ENCODE measurements at regions not wholly inside any gene's neighbourhood (a gene's known extent, or its start where the extent isn't known, plus 50 kb on each side); places are given as distances from the start of the nearest gene placed in this dataset.
A peak's percentile ranks its signal among the peaks of the same experiment; 100 is the strongest.
"Not testable (repeated sequence)": the region's sequence is repeated elsewhere in the genome, so short reads cannot be mapped to it uniquely, and the experiment has no call there.

- intact Hi-C loops (cut with DNase I); ATAC-seq: not testable (repeated sequence)
These were observed 127.5 kb downstream of the NBPF8 start for GRCh38 chr1:120542365-120542764.

GRCh38 chr1:120542940-120543339 lies 128.1 kb downstream of the NBPF8 start:
- peak; percentile 41 for ATAC-seq
- intact Hi-C loops (cut with DNase I); DNase-seq (ENCODE audit: missing footprints): not testable (repeated sequence)

More at GRCh38 chr1:120542365-120542764, 127.5 kb downstream of the NBPF8 start:
- DNase-seq (ENCODE audit: missing footprints) = not testable (repeated sequence)

DNA sequence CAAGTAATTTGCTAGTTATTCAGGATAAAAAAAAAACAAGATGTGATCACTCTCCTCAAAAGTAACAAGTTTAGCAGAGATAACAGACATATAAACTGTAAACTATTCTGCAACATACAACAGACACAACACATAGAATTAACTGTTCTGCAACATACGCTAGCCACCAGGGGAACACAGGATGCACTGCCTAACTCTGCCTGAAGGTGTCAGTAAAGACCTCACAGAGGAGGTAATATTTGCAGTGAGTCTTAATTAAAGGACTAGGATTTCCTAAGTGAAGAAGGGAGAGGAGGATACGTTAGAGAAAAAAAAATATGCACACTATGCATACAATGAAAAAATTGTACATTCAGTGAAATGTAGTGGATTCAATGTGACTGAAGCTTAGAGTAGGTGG lies 129.6 kb downstream of the NBPF8 start:
- peak; percentile 87 for ATAC-seq
- DNase-seq (ENCODE audit: missing footprints); intact Hi-C loops (cut with DNase I): not testable (repeated sequence)

DNA sequence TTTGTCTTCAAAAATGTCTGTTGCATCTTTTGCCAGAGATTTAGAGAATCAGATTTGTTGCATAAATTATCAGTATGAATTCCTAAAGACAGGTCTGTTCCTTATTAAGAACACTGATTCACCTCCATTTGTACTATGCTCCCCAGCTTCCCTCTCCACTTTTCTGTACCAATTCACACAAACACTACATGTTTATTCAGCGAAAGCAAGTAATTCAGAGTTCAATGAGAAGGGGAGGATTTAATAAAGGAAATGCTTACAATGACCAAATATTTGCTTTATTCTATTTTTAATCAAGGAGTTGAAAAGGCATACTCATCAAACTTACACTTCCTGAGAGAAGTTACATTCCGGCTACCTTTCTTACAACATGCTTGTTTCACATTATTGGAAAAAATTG lies 135.5 kb downstream of the NBPF8 start:
- DNase-seq (ENCODE audit: missing footprints); intact Hi-C loops (cut with DNase I); ATAC-seq: not testable (repeated sequence)

DNA sequence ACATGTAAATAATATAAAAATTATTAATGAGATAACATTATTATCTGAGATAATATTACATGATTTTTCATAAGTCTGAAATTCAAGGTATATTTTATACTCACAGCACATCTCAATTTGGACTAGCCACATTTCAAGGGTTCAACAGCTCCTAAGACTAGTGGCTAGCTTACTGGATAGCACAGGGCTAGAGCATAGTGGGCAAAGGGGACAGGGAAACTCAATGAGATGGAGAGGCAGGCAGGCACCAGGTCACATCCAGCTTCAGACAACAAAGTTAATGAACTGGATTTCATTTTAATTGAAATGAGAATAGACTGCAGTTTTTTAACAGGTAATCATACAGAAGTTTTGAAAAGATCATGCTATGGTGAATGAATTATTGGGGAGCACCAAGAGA lies 137.4 kb downstream of the NBPF8 start:
- ATAC-seq; intact Hi-C loops (cut with DNase I); DNase-seq (ENCODE audit: missing footprints): not testable (repeated sequence)

DNA sequence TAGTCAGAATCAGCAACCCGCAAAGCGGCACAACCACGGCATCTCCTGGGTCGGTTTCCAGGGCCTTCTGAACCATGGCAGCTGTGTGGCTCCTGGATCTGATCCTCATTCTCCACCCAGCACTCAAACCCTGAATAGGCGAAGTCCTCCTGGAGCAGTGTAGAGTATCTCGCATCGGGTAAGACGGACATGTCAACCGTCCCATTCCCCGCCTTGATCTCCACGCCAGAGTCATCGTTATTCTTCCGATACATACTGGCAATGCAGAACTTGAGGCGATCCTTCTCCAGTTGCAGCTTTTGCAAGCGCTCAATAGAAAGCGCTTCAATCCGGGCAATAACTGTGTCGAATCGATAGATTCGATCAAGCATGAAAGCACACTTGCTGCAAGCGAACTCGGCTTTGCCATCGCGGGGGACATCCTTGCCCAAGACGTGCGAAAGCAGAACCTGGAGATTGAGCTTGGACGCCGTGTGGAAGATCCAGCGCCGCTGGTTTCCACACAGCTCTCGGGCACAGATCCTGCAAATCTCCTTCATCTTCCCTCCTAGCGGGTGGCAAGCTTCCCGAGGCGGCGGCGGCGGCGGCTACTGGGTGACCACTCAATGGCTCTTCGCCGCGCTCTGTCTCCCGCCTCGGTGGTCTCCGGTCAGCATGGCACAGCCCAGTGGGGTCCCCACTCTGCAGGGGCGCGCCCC lies 142.9 kb downstream of the NBPF8 start:
- intact Hi-C loops (cut with DNase I); DNase-seq (ENCODE audit: missing footprints): not testable (repeated sequence)
- peak; percentile 29 for ATAC-seq

DNA sequence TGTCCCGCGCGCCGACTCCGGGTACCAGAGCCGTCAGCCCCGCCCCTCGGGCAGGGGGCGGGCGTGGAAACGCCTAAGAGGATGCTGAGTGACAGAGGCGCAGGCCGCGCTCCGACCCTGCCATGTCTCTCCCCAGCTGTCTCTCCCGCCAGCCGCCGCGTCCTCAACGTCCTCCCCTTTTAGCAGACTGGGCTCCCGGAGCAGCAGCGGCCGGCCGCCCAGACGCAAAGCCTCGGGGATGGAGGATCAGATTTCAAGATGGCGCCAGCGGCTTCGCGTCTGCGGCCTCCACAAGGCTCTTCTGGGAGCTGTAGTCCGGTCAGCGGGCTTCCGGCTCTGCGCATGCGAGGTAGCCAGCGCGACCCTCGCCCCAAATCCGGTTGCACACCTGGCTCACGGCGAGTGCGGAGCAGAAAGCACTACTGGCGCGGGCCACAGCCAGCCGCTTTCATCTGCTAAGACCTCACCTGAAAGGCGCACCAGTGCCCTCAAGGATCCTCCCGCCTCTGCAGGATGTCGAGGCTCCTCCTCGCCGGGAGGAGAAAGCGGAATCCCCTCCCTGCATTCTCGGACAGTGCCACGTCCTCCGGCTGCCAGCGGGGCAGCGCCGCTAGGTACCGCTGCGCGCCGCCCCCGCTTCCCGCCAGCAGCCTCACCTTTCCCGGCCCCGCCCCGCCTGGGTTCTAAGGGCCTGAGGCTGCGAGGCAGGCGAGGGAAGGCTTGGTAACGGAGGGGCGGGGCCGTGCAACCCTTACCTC lies 143.6 kb downstream of the NBPF8 start:
- DNase-seq (ENCODE audit: missing footprints) = peak; percentile 85
- ATAC-seq = peak; percentile 96
- intact Hi-C loops (cut with DNase I) = not testable (repeated sequence)

GRCh38 chr1:120561767-120562166 lies 146.9 kb downstream of the NBPF8 start:
- DNase-seq (ENCODE audit: missing footprints); intact Hi-C loops (cut with DNase I); ATAC-seq: not testable (repeated sequence)

- ATAC-seq; intact Hi-C loops (cut with DNase I); DNase-seq (ENCODE audit: missing footprints): not testable (repeated sequence)
These were observed 150.6 kb downstream of the NBPF8 start for GRCh38 chr1:120565396-120565795.

DNA sequence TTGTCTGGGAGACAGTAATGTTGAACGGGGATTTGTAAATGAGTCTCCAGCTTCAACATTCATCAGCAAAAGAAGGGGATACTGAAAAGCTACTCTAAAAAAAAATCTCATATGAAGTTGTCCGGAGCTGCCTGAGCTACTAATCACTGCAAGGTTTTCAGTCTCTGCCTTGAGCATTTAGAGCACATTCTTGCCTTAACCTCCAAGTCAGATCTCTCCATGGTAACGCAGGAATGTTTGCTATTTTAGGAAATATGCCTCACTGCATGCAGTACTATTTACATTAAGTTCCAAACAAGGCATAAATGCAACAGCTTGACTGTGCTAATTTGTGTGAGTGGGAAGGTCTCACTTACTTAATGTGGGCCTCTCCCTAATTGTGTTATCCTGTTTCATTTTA lies 152.8 kb downstream of the NBPF8 start:
- DNase-seq (ENCODE audit: missing footprints); intact Hi-C loops (cut with DNase I); ATAC-seq: not testable (repeated sequence)

DNA sequence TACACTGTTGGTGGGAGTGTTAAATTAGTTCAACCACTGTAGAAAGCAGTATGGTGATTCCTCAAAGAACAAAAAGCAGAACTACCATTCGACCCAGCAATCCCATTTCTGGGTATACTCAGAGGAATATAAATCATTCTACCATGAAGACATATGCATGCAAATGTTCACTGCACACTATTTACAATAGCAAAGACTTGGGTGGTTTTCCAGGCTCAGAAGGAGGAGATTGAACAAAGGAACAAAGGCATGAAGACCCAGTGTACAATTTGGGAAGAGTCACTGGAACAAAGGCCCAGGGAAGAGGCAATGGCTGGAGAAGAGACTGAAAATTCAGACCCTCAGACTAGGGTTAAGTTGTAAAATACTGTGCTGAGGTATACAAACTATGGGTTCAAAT lies 148.5 kb upstream of the NBPF26 start:
- intact Hi-C loops (cut with DNase I); ATAC-seq; DNase-seq (ENCODE audit: missing footprints): not testable (repeated sequence)

GRCh38 chr1:120582135-120582534 lies 141.6 kb upstream of the NBPF26 start:
- ATAC-seq; intact Hi-C loops (cut with DNase I): not testable (repeated sequence)

GRCh38 chr1:120586053-120586452 lies 137.7 kb upstream of the NBPF26 start:
- ATAC-seq; intact Hi-C loops (cut with DNase I); DNase-seq (ENCODE audit: missing footprints): not testable (repeated sequence)

More at GRCh38 chr1:120582135-120582534, 141.6 kb upstream of the NBPF26 start:
- DNase-seq (ENCODE audit: missing footprints) = not testable (repeated sequence)

- DNase-seq (ENCODE audit: missing footprints); intact Hi-C loops (cut with DNase I); ATAC-seq: not testable (repeated sequence)
These were observed 134.9 kb upstream of the NBPF26 start for GRCh38 chr1:120588811-120589210.

GRCh38 chr1:120591774-120592173 lies 132.0 kb upstream of the NBPF26 start:
- intact Hi-C loops (cut with DNase I); ATAC-seq; DNase-seq (ENCODE audit: missing footprints): not testable (repeated sequence)

DNA sequence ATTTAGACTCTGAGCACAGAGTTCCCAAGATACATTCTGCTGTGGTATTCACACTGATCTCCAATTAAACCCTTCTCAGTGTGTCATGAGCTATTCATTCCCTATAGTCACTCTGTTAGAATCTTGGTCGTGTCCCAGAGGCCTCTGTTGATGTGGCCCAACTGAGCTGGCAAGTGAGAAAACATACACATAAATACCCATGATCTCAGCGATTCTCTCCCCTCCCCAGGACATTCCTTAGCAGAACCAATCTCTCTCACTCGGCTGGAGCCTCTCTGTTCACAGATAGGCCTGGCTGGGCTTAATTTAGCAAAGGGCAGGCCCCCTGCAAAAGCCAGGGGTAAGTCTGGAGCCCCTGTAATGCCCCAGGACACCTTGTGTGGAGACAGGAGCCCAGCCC lies 130.8 kb upstream of the NBPF26 start:
- intact Hi-C loops (cut with DNase I); DNase-seq (ENCODE audit: missing footprints): not testable (repeated sequence)
- peak; percentile 91 for ATAC-seq

DNA sequence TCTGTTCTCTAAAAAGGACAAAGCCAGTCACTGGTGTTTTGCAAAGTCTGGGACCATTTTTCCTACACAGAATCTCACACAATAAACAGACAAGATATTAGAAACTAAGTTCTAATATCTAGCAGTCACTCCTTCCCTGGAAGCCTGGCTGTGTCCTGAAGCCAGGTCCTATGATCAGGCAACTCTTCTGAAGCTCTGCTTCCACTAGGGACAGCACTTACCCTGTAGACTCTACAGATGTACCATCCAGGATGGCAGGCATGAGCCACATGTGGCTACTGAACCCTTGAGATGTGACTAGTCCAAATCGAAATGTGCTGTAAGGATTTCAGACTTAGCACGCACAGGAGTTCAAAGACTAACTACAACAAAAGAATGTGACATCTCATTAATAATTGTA lies 130.1 kb upstream of the NBPF26 start:
- DNase-seq (ENCODE audit: missing footprints); intact Hi-C loops (cut with DNase I): not testable (repeated sequence)
- peak; percentile 82 for ATAC-seq

GRCh38 chr1:120598331-120598951 lies 125.3 kb upstream of the NBPF26 start:
- intact Hi-C loops (cut with DNase I); DNase-seq (ENCODE audit: missing footprints): not testable (repeated sequence)
- peak; percentile 20 for ATAC-seq

DNA sequence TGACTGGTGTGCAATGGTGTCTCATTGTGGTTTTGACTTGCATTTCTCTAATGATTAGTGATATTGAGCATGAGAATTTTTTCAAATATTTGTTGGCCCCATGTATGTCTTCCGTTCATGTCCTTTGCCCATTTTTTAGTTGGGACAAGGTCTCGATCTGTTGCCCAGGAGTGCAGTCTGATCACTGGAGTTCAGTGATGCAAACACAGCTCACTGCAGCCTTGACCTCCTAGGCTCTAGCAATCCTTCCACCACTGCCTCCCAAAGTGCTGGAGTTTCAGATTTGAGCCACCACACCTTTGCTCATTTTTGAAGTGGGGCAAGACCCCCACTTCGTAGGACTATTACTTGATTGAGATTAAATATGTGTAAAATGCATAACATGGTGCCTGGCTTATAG lies 124.2 kb upstream of the NBPF26 start:
- intact Hi-C loops (cut with DNase I); DNase-seq (ENCODE audit: missing footprints); ATAC-seq: not testable (repeated sequence)
